HL-60/S4 treated with phorbol 12-myristate 13-acetate at 8.2 ng/mL for 4 days and 3 days (cell line): ENCODE measurements at regions not wholly inside any gene's neighbourhood (a gene's known extent, or its start where the extent isn't known, plus 50 kb on each side); places are given as distances from the start of the nearest gene placed in this dataset.

Source experiments
- in situ Hi-C: fragments of 300-500 bp; cut with MboI; formaldehyde crosslinking; loops from 2 replicates; pipeline ENCODE4 v1.15.0; 2022; ENCODE audit warnings: low sequenced_read_pairs

DNA sequence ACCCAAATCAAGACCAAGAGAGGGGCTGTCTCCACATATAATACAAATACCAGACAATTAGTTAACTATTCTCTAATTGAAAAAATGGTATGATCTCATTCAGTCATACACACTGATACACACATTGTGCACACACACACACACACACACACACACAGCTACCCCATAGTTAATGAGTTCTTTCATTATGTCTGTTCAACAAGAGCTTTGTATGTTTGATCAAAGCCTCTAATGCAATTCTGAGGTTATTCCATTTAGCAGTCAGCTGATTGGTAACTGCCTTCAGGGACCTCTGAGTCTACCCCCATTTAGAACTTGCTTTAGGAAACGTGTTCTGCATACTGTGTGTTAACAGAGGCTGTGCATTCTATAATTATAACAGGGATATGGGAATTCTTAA is 741.4 kb upstream of the LRRTM4 start:
- in situ Hi-C loops = no loop called here

DNA sequence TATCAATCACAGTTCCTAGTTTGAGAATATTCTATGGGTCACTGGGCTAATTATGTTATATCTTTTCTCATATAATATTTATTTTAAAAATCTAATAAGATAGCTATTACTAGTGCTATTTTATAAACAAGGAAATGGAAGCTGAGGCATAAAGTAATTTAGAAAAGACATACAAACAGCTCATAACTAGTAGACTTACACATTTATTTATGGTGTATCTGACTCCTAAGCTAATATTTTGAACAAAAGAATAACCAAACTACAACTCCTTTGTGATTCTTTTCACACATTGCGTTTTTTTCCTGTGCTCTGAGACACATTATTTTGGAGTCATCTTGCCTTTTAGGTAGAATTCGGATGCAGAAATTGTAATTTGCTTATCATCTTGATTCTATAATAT is 742.0 kb upstream of the LRRTM4 start:
- in situ Hi-C loops = no loop called here

GRCh38 chr2:78281164-78281563 is 744.3 kb upstream of the REG3G start:
- in situ Hi-C loops = no loop called here

DNA sequence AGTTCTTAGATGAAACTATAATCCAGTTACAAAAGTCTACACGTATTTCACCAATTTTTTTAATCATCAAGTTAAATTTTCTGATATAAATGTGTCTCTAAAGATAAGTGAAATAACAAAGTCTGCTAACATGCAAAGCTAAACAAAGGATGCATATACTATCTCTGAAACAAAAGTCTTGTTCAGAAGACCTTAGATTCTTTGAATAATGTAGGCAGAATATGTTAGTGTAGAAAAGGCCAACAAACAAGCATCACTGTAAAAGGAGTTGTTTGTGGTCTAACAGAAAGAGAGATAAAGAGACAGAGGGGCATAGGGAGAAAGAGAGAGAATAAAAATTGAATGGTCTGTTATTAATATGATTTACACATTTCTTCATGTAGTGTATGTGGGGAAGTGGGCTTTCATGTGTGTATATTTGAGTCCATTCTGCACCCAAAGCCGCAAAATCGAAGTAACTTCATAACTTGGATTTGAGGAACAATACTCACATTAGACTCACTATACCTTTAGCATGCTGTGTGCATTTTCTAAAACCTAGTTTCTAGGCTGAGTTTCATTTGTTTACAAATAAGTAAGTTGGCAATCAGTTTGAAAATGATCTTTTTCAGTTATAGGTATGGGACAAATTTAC is 734.8 kb upstream of the REG3G start:
- in situ Hi-C loops = no loop called here

- in situ Hi-C loops = no loop called here
Measured at GRCh38 chr2:78293768-78294167, 731.7 kb upstream of the REG3G start.

DNA sequence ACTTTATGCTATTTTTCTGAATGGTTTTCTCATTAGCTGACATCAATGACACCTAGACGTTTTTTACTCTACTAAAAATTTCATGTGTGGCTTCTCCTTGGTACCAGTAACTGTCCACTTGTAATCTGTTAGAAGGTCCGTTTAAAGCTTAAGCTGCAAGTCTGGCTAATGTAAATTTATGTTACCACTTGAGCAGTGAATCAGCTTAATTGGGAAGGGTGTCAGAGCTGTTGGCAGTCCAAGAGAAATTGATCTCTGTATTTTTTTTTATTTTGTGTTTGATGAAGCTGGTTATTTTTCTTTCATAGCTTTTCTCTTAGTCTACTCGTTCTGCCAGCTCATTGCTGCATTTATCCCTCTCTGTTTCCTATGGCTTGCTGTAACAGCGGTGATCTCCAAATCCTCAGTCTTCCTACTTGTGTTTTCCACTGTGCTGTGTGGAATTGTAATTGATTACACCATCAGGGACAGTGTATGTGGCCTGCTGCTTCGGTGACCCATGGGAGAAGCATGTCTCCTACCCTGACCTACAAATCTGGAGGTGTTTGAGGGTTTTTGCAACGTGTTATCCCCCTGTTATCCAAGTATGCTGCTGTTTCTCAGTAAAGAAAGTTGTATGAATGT is 724.2 kb upstream of the REG3G start:
- in situ Hi-C loops = no loop called here

DNA sequence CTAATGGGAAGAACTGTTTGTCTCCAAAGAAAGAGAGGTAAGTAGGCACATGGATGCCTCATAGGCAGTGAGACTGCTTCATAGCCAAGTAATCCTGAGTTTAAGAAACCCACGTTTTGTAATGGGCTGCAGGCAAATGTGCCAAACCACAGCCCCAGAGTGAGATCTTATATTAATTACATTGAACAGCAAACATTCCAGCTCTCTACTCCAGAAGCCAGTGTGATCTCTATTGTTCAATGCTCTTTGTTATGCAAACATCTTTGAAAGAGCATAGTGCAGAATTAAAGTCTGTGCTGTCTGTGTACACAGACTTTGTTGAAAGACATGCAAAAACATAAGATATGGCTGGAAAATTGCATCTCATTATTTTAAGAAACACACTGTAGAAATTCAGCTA is 720.8 kb upstream of the REG3G start:
- in situ Hi-C loops = no loop called here

DNA sequence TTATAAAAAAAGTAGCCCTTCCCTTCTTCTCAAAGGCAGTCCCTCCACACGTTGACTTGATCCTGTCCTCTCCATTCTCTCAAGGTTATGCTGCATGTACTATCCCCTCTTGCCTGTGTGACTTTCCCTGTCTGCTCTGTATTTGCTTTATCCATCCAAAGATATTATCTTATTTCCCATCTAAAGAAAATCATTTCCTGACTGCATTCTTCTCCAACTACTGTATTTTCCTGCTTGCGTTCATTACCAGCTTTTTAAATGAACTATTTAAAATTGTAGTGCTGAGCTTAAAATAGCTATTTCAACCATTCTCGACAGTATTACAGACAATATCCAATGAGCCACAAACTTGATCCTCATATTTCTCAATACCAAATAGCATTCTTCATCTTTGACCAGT is 716.0 kb upstream of the REG3G start:
- in situ Hi-C loops = no loop called here

- in situ Hi-C loops = no loop called here
Measured at GRCh38 chr2:78315368-78315767, 710.1 kb upstream of the REG3G start.

DNA sequence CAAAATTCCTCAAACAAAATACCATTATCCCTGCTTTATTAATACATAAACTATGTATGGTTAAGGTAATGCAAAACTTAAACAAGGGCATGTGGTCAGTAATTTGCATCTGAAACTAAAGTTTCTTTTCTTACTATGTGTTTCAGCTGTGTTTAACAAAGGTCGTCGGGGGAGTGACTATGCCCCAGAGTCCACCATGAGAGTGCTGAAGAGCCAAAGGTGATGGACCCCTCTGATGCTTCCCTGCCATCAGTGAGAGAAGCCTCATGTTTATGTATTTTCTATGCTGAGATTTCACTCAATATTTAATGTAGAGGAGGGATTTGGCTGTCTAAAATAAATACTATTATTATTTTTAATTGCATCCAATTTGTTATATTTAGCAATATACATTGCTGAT is 707.2 kb upstream of the REG3G start:
- in situ Hi-C loops = no loop called here

DNA sequence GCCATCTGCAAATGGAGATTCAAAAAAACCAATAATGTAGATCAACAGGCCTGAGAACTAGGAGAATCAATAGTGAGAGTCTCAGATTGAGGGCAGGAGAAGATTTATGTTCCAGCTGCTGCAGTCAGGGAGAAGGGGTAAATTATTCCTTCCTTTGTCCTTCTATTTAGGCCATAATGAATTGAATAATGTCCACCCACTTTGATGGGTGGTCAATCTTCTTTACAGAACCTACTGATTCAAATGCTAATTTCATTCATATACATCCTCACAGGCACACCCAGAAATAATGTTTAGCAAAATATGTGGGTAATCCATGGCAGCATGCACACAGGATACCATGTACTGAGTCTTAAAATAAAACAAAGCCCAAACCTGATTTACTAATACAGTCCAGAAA is 695.3 kb upstream of the REG3G start:
- in situ Hi-C loops = no loop called here

- in situ Hi-C loops = no loop called here
Measured at GRCh38 chr2:78351208-78351607, 674.3 kb upstream of the REG3G start.

GRCh38 chr2:78353168-78353567 is 672.3 kb upstream of the REG3G start:
- in situ Hi-C loops = no loop called here

- in situ Hi-C loops = no loop called here
Measured at GRCh38 chr2:78355967-78356366, 669.5 kb upstream of the REG3G start.

GRCh38 chr2:78383576-78383975 is 641.9 kb upstream of the REG3G start:
- in situ Hi-C loops = no loop called here

GRCh38 chr2:78397198-78397597 is 628.3 kb upstream of the REG3G start:
- in situ Hi-C loops = no loop called here

DNA sequence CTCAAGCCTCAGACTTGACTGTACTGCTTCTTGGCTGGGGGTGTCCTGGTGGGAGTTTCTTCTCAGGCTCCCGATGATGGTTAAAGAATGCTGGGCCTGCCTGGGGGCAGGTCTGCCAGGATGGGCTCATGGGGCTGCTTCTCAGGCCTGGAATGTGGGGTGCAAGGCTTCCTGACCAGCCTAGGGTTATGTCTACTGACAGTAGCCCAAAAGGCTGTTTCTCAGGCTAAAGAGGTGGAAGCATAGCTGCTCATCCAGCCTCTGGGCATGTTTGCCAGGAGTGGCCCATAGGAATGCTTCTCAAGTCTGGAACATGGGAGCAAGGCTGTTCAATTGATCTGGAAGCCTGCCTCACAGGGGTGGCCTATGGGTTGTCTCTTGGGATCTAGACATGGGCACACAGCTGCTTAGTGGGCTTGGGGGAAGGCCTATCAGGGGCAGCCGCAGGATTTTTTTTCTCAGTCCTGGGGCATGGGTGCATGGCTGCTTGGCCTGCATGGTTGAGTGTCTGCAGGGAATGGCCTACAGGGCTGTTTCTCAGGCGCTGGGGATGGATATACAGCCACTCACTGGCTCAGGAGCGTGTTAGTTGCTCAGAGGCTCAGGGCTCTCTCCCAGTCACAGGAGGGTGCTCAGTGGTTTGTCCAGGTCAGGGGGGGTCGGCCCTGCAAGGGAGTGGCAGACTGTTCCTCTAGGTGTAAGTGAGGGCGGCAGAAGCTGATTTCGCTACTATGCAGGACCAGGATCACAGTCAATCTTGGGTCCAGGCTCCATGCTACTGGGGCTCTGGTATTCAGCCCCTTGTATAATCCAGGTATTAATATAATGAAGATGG is 617.3 kb upstream of the REG3G start:
- in situ Hi-C loops = no loop called here

DNA sequence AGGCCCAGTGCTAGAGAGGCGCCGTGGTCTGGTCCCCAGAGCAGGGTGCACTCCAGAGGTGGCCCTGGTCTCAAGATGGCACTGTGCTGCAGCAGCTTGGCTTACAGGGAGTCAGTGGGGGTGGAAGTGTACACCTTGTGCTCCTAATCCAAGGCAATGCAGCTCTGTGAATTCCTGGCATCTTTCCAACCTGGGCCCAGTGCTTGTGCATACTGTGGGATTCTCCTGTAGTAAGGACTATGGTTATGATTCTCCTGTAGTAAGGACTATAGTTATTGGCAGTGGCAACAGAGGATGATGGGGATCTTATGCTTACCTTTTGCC is 616.7 kb upstream of the REG3G start:
- in situ Hi-C loops = no loop called here

GRCh38 chr2:78411303-78411702 is 614.2 kb upstream of the REG3G start:
- in situ Hi-C loops = no loop called here

GRCh38 chr2:78416625-78417300 is 608.7 kb upstream of the REG3G start:
- in situ Hi-C loops = no loop called here

- in situ Hi-C loops = no loop called here
Measured at GRCh38 chr2:78417355-78417754, 608.1 kb upstream of the REG3G start.

GRCh38 chr2:78418021-78418420 is 607.5 kb upstream of the REG3G start:
- in situ Hi-C loops = no loop called here
